ENCODE measurements at regions not wholly inside any gene's neighbourhood (a gene's known extent, or its start where the extent isn't known, plus 50 kb on each side); places are given as distances from the start of the nearest gene placed in this dataset.

GRCh38 chr21:20618878-20619277 lies 379.3 kb upstream of the NCAM2 start:
- TF ChIP-seq, protein P1, sequence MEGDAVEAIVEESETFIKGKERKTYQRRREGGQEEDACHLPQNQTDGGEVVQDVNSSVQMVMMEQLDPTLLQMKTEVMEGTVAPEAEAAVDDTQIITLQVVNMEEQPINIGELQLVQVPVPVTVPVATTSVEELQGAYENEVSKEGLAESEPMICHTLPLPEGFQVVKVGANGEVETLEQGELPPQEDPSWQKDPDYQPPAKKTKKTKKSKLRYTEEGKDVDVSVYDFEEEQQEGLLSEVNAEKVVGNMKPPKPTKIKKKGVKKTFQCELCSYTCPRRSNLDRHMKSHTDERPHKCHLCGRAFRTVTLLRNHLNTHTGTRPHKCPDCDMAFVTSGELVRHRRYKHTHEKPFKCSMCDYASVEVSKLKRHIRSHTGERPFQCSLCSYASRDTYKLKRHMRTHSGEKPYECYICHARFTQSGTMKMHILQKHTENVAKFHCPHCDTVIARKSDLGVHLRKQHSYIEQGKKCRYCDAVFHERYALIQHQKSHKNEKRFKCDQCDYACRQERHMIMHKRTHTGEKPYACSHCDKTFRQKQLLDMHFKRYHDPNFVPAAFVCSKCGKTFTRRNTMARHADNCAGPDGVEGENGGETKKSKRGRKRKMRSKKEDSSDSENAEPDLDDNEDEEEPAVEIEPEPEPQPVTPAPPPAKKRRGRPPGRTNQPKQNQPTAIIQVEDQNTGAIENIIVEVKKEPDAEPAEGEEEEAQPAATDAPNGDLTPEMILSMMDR (IDR thresholded peaks at IDR 0.05): no peak
- Histone ChIP-seq H3K4me3 (no peak overlapping the region), H3K9me3 (no peaks in the 10 kb centered on the region), H3K4me1 (ENCODE audit: control insufficient read depth in 1 of 2, low read depth in 2 of 2) (no peaks in the 10 kb centered on the region), H3K36me3 (no peaks in the 10 kb centered on the region), H3K27ac (no peak overlapping the region), H3K27me3 (replicated peaks; ENCODE audit: insufficient read depth) (no peaks in the 10 kb centered on the region)
- DNase-seq (ENCODE audit: low spot score) (no peak), ATAC-seq (ENCODE audit: insufficient number of reproducible peaks, low FRiP score, low read depth) (no peak)

DNA sequence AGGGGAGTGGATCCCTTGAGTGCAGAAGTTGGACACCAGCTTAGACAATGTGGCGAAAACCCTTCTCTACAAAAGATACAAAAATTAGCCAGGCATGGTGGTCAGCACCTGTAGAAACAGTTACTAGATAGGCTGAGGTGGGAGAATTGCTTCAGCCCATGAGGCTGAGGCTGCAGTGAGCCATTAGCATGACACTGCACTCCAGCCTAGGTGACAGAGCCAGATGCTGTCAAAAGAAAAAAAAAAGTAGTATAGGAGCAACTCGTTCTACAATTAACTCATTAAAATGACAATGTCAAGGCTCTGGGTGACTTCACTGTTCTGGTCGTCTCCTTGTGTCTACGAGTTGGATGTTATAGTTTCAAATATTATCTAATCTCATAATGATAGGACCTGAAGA lies 370.6 kb upstream of the NCAM2 start:
- H3K27me3 ChIP-seq (replicated peaks; ENCODE audit: insufficient read depth): no peaks in the 10 kb centered on the region
- no peak overlapping the region for H3K4me3 ChIP-seq
- TF ChIP-seq, protein P1 (IDR thresholded peaks at IDR 0.05): no peak
- H3K9me3 ChIP-seq: no peaks in the 10 kb centered on the region
- ATAC-seq (ENCODE audit: insufficient number of reproducible peaks, low FRiP score, low read depth) (no peak), DNase-seq (ENCODE audit: low spot score) (no peak)
- no peaks in the 10 kb centered on the region for H3K4me1 ChIP-seq (ENCODE audit: control insufficient read depth in 1 of 2, low read depth in 2 of 2)
- no peak overlapping the region for H3K27ac ChIP-seq
- H3K36me3 ChIP-seq: no peaks in the 10 kb centered on the region

DNA sequence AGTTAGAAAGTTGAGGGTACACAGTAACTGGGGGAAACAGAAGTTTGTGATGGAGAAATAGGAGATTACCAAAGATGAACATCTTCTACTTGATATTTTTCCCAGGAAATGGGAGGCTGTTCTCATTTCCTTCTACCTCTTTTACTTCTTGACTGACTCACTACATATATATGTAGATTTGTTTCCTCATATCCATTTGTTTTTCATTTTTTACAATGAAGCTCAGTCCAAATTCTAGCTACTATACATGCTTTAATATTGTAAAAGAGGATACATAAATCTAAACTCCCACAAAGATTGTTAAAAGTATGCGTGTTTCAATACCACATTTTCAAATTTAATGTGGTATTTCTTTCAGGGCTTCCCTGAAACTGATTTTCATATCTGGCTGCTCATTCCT lies 366.6 kb upstream of the NCAM2 start:
- Histone ChIP-seq H3K4me3 (no peak overlapping the region), H3K36me3 (no peaks in the 10 kb centered on the region), H3K9me3 (no peaks in the 10 kb centered on the region), H3K4me1 (ENCODE audit: control insufficient read depth in 1 of 2, low read depth in 2 of 2) (no peaks in the 10 kb centered on the region), H3K27ac (no peak overlapping the region), H3K27me3 (replicated peaks; ENCODE audit: insufficient read depth) (no peaks in the 10 kb centered on the region)
- TF ChIP-seq, protein P1 (IDR thresholded peaks at IDR 0.05): no peak
- DNase-seq (ENCODE audit: low spot score): no peak
- no peak for ATAC-seq (ENCODE audit: insufficient number of reproducible peaks, low FRiP score, low read depth)

DNA sequence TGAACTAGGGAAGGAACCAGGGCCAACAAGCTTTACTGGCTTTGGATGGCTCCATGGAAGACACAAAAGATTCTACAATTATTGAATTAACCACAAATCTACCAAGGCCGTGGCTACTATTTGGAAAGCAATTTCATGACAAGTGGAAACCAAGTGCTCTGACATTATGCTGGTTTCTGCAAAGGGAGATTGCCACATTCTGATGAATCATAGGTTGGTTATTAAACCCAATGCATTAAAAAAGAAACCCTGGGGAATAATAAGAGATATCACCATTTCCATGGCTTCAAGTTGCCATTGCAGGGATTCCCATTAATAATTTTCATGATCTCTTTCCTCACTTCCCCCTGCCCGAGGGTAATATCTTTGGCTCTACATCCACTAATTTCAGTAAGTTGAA lies 359.2 kb upstream of the NCAM2 start:
- H3K9me3 ChIP-seq: no peaks in the 10 kb centered on the region
- no peak for DNase-seq (ENCODE audit: low spot score)
- ATAC-seq (ENCODE audit: insufficient number of reproducible peaks, low FRiP score, low read depth): no peak
- no peak overlapping the region for H3K4me3 ChIP-seq
- H3K36me3 ChIP-seq: no peaks in the 10 kb centered on the region
- H3K27me3 ChIP-seq (replicated peaks; ENCODE audit: insufficient read depth): no peaks in the 10 kb centered on the region
- TF ChIP-seq, protein P1 (IDR thresholded peaks at IDR 0.05): no peak
- no peaks in the 10 kb centered on the region for H3K4me1 ChIP-seq (ENCODE audit: control insufficient read depth in 1 of 2, low read depth in 2 of 2)
- no peak overlapping the region for H3K27ac ChIP-seq

DNA sequence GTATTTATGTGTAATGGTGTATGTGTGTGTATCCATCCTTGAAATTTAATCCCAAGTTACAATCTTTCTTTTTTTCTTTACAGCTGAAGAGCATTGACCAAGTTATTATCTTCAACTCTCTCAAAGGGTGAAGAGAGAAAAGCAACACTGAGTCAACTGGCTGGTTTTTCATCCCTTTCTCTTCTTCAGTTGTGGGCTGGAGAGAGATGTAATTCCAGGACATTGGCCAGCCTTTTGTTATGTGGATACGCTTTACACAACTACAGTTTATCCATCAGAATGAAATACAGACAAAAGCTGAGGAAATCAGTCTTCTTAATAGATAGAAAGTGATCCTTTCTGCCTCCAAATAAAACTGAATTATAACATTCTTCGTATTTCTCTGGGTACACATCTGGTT lies 357.0 kb upstream of the NCAM2 start:
- no peak overlapping the region for H3K27ac ChIP-seq
- H3K4me1 ChIP-seq (ENCODE audit: control insufficient read depth in 1 of 2, low read depth in 2 of 2): no peaks in the 10 kb centered on the region
- no peak for DNase-seq (ENCODE audit: low spot score)
- H3K27me3 ChIP-seq (replicated peaks; ENCODE audit: insufficient read depth): no peaks in the 10 kb centered on the region
- no peaks in the 10 kb centered on the region for H3K9me3 ChIP-seq
- ATAC-seq (ENCODE audit: insufficient number of reproducible peaks, low FRiP score, low read depth): no peak
- H3K36me3 ChIP-seq: no peaks in the 10 kb centered on the region
- TF ChIP-seq, protein P1 (IDR thresholded peaks at IDR 0.05): no peak
- H3K4me3 ChIP-seq: no peak overlapping the region
